GM21723 (cell line): ENCODE measurements at regions not wholly inside any gene's neighbourhood (a gene's known extent, or its start where the extent isn't known, plus 50 kb on each side); places are given as distances from the start of the nearest gene placed in this dataset.

Source experiments
- ATAC-seq: cut with Tn5 transposase; IDR thresholded peaks from one replicate; pipeline ENCODE4 v1.9.1; 2021; ENCODE audit warnings: mild to moderate bottlenecking, moderate library complexity; ENCODE audit not compliant: unreplicated experiment

DNA sequence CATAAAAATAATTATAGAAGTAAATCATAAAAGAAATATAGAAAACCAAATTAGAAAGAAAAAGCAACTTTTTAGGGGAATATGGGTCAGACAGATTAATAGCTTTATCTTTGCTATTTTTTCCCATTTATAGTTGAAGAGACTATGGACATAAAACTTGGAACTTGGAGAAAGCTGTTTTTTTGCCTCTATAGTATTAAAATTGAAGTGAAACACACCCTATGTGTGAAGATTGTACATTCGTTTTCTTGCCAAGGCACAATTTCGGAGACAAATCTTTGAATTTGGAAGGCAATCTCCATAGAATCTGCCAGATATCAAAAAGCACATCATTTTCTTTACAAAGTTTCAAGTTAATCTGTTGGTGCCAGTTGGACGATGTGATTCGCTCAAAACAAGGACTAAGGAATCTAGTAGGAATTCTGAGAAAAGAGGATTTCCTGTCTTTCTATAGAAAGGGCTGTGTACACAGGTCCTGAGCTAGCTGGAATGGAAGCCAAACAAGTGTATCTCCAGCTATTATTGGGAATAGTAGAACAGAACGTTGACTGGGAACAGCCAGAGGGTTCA lies 156.3 kb downstream of the SLC7A11 start:
- ATAC-seq = no peak

DNA sequence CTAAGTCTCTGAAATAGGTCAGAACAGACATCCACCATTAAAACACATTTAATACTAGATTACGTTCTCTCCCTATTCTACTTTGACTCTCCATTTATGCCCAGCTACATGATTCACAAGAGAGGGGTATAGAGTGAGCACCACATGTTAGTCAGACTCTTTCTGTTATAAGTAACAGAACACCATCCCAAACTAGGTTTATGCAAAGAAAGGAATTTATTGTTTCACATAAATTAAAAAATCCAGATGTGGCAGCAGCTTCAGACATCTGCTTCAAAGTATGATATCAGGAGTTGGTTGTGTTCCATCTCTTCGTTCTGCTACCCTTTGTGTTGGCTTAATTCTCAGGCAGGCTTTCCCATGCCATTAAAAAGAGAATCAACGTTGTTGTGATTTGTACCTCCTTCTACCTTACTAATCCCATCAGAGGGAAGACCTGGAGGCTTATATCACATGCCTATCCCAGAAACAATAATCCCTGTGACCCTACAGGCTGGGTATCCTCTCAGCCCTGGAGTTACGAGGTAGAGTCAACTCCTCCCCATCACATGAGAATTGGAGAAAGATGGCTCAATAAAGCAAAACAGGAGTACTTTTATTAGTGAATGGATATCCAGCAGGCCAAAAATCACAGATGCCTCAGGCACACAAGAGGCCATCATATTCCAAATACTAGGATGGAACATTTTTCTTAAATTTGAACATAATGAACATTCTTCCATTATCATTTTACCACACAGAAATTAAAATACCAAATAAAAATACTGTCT lies 163.2 kb downstream of the SLC7A11 start:
- ATAC-seq = no peak

DNA sequence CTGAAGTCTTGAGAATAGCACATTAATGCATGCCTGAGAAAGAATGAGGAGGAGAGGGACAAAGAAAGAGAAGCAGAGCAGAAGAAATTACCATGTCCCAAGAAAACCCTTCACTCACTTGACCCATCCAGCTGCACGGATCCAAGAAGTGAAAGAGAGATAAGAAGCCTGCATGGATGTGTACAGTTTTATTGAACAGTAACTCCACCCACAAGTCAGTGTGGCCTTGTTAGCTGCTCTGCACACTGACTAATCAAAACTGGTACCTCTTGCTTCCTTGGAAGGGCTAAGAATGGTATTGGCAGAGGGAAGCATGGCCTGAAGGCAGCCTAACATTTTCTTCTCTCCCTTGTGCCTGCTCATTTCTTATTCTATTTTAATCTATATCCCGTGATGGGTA lies 163.9 kb downstream of the SLC7A11 start:
- no peak for ATAC-seq

DNA sequence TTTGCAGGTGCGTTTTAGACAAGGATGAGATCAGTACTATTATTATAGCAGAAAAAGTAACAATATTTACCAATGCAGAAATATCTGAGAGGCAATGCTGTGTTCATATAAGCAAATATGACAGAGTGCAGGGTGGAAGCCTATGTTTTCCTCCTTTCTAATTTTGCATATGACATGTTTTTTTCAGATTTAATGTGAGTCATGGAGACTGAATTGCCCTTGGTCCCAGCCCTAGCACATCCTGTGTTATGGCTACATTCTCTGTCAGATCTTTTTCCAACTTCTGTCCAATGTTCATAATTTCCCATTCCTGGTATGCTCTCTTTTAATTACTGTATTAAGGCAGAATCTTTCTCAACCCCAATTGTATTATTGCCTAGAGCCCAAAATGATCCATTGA lies 165.6 kb downstream of the SLC7A11 start:
- no peak for ATAC-seq

DNA sequence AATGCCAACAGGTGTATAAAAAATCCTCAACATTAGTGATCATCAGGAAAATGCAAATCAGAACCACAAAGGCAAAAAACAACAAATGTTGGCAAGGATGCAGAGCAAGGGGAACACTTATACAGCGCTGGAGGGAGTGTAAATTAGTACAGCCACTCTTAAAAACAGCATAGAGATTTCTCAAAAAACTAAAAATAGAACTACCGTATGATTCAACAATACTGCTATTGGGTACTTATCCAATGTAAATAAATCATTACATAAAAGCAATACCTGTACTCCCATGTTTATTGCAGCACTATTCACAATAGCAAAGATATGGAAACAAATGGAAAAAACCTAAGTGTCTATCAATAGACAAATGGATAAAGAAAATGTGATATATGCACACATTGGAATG lies 171.3 kb downstream of the SLC7A11 start:
- ATAC-seq = no peak

DNA sequence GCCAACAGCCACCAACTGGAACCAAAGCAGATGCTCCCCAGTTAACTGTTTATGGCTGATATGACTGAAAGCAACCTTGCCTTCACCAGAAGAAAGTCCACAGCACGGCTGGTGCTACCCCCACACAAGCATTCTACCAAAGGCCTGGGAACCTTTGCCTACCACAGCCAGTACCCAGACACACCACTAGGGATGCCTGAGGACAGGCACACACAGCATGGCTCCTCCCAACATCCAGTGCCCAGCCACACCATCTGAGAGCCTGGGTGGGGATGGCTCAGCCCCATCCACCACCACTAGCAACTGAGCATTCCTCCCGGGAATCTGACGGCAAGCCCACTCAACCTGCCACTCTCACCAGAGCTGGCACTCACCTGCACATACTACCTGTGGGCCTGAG lies 178.6 kb downstream of the SLC7A11 start:
- ATAC-seq = no peak

DNA sequence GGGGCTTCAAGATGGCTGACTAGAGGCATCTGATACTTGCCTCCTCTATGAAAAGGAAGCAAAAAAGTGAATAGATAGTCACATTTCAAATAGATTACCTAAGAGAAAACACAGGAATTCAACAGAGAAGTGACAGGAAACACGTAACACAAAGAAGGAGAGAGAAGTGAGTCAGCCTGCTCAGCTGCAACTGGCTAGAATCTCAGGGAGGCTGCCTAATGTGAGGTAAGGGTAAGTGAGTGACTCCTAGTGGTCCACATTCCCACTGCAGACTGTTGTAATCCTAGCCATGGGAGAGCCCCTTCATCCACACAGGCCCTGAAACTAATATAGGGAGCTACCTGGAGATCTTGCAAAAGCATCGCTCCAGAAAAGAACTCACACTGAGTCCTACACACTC lies 179.2 kb downstream of the SLC7A11 start:
- no peak for ATAC-seq

DNA sequence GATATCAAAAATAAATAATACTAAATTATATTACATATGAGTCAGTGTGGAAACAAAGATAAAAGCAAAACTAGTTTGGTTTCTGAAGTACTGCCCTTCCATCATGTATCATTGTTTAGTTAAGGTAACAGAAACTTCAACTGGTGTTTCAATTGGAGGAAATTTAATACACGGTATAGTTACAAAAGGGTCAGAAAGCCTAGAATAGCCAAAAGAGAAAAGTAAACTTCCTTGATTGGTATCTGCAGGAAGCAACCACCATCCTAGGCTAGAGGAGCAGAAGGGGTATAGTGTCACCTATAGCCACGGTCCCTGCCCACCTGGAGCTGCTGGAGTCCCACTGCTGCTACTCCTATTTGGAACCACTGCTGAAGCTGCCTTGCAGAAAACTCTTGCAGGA lies 185.6 kb downstream of the SLC7A11 start:
- no peak for ATAC-seq

DNA sequence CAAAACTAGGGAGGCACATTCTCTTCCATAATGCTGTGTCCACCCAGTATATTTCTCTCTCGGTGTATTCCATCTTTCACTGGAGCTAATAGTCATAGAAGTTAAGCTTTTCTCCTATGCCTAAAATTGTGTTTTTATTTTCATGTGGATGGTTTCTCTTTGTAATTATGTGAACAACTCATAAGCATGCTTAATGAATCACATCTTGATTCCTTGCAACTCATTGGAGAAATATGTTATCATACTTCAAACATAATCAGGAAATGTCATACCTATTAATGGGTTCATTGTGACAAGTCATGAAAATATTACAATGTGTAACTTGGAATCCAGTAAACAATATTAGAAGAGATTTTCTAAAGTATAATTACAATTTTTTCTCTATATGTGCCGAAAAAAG lies 186.3 kb downstream of the SLC7A11 start:
- ATAC-seq = no peak

DNA sequence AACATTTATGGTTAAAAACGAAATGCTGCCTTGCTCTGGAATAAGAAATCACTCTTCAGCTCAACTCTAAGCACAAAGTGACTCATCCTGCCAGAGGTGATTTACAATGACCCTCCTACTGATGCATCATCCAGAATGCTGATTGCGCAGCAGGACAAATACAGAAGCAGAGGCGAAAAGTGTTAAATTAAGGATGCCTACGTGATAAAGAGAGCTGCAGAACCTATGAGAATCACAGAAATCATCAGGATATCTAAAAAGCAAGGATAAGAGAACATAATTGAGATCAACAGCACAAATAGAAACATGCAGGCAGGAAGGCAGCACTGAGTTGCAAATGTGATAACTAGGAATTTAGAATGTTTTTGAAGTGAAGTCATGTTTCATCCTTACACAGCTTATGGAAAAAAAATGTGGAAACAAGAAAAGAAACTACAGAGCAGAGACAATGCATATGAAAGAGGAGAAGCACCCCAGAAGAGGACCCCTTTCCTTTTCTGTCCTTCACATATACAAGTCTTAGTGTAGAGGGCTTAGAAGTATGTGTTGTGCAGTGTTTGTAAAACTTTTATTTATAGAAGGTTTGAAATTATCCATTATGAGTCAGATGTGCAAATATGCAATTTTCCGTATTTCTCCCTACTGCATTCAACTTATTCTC lies 188.4 kb downstream of the SLC7A11 start:
- no peak for ATAC-seq

DNA sequence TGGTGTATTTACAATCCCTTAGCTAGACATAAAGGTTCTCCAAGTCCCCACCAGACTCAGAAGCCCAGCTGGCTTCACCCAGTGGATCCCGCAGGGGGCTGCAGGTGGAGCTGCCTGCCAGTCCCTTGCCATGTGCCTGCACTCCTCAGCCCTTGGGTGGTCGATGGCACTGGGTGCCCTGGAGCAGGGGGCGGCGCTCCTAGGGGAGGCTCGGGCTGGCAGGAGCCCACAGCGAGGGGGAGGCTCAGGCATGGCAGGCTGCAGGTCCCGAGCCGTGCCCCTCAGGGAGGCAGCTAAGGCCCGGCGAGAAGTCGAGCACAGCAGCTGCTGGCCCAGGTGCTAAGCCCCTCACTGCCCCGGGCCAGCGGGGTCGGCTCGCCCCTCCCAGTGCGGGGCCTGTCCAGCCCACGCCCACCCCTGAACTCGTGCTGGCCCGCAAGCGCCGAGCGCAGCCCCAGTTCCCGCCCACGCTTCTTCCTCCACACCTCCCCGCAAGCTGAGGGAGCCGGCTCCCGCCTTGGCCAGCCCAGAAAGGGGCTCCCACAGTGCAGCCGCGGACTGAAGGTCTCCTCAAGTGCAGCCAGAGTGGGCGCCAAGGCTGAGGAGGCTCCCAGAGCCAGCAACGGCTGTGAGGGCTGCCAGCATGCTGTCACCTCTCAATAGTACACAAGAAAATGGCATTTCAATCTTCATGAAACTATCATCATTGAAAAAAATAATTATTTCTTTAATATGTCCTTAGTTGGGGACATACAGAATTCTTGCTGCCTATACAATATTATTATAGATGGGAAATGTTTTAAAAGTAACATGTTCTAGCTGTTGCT lies 189.1 kb downstream of the SLC7A11 start:
- ATAC-seq = no peak

DNA sequence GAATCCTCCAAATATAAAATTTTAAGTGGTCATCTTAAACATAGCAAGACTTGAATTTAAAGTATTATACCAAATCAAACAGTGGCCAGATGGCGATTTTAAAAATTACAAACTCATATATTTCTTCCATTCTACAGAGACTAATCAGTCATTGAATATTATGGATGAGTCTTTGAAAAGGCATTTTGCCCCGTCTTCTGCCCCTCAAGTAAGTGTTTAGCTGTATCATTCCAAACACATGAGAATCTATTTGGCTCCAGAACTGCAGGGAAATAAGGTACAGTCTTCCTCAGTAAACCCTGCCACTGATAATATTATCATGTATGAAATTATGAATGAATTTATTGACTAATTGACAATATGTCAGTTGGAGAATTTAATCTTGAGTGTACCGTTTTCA lies 191.0 kb downstream of the SLC7A11 start:
- ATAC-seq = no peak

DNA sequence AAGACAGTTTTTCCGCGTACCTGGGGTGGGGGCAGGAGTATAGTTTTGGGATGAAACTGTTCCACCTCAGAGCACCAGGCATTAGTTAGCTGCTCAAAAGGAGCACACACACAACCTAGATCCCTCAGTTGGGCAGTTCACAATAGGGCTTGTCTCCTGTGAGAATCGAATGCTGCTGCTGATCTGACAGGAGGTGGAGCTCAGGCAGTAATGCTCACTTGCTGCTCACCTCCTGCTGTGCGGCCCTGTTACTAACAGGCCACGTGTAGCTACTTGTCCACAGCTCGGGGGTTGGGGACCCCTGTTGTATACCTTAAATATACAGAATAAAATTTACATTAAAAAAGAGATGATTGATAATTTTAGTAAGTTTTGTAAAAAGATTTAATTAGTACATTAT lies 191.5 kb downstream of the SLC7A11 start:
- ATAC-seq = no peak

DNA sequence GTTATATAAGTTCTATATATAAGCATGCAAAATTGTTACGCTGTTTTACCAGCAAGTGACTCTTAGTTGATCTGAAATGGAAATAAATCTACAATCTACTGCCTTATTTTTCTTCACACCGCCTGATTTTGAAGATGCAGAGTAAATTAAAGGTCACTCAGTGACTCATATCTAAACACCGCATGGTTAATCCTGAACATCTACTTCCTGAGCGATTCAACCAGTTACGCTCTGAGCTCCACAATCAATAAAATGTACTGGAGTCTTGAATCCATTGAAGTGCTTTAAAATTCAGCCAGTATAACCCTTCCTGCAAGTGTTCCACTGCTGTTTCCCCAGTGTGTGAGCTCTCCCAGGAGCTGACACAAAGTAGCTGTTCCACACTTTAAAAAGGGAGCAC lies 192.8 kb downstream of the SLC7A11 start:
- no peak for ATAC-seq

DNA sequence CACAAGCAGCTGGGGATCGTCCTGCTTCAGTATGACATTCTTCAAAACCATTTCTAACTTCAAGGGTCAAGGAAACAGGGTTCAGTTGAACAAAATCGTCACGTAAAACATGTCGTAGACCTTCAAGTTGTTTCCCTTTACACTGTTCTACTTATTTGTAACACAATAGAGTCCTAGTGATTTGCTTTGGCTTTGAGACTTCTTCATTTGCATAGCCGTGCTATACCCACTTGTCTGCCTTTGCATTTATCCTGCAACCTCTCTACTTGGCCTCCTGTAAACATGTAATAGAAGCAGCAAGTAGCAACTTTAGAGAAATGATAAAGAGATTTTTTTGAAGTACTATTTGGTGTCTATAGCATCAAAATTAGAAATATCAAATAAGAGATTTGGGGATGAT lies 194.9 kb downstream of the SLC7A11 start:
- ATAC-seq = no peak

DNA sequence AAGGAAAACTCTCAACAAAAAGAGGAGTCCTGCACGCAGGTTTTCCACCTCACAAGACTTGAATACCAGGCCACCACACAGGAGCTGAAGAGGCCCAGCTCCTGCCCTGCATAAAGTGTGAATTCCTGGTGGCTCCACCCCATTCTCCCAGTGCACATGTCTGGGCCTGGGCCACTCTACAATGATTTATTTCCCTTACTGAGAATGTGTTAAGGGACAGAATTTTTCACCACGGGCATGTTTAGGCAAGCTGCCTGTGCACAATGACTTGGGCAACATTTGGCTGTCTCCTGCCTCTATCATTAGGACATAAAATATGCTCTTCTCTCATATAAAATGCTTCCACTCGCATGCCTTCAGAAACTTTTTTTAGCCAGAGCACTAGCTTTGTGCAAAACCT lies 197.1 kb downstream of the SLC7A11 start:
- ATAC-seq = no peak

DNA sequence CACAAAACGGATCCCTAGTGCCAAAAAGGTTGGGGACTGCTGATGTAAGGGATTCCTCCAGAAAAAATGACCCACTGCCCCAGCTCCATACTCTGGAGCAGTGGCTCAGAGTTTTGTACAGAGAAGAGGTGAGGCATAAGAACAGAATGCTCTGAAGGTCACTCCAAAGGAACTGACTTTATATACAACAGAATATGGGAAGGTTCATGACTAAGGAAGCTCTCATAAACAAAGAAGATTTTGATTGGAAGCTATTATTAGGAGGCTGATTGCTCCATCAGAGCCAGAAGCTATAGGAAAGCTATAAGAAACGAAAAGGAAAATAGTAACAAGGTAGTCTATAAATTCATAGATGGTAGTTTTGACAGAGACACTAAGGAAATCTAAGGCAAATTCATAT lies 203.1 kb downstream of the SLC7A11 start:
- ATAC-seq = no peak

DNA sequence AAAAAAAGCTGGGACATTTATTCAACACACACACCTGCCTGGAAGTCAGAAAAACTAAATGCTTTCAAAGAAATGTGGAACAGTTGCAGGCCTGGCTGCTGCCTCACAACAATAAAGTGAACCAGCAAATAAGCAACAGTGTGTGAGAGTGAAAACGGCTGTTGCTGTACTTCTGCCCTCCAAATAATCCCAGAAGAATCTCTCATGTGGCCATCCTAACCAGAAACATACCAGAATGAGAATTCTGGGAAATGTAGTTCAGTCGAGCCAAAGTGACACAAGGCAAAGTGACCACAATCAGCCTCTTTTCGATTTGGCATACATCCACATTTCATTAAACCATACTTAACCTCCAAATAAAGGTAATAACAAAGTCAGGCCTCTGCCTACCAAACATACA lies 204.5 kb downstream of the SLC7A11 start:
- ATAC-seq = no peak

DNA sequence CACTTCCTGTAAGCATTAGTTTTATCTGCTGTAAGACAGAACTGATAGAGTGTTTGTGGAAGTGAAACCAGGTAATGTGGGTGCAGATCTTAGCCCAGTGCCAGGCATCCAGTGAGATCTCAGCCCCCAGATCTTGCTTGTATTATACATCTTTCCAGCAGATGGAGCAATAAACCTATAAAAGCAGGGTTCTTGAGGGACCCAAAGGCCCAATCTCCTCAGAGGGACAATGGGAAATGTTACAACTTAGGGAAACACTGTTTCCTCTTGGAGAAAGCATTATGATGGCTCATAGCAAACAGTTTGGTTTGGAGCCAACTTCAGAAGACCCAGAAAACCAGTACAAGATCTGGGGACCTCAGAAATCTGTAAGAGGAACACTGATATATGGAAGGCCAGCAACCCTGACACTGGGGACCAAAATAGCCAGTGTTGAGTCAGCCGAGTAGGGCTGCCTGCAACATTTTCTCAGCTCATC lies 206.3 kb downstream of the SLC7A11 start:
- peak; percentile 100 for ATAC-seq

DNA sequence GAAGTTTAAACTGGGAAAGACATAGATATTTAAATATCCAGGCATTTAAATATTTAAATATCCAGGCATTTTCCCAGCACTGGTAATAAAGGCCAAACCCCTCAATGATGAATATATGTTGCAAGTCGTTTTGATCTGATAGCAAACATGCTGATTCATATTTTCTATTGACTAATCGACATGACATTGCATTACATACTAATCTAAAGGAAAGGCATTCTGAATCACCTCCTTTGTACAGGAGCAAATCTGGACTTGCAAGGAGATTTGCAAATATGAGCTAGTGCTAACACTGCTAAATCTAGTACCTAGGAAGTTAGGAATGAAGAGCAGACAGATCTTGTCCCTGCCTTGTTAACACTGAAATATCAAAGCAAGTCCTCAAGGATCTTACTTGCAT lies 207.3 kb downstream of the SLC7A11 start:
- no peak for ATAC-seq

DNA sequence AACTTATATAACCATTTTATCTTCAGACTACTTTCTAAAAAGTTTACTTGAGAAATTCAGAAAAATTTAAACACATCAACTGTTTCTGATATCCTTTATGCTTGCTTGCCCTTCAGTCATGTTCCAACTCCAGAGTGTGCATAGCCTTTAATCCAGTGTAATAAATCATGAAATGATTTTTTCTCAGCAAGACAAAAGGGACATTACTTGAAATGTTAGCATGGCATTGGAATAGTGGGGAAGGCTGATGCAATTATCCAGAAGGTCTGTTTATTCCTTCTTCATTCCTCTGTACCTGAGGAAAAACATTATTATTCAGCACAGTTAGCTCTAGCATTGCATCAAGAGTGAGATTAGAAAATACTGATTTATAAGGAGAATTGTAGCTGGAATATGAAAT lies 209.9 kb downstream of the SLC7A11 start:
- ATAC-seq = no peak
